Thyroid gland (tissue), 4 donors: ENCODE measurements at regions not wholly inside any gene's neighbourhood (a gene's known extent, or its start where the extent isn't known, plus 50 kb on each side); places are given as distances from the start of the nearest gene placed in this dataset.

Experiments
- CTCF ChIP-seq, 6 experiments: fragments of 200-600 bp in 3 of 6; fragments of 450-650 bp in 3 of 6; sonication (generic) in 3 of 6; IDR thresholded peaks; one replicate each; pipeline ENCODE4 v1.5.1; 2016 to 2019; ENCODE audit warnings: antibody characterized with exemption in 6 of 6, mild to moderate bottlenecking in 2 of 6, inconsistent platforms in 1 of 6, moderate library complexity in 1 of 6
- POLR2A ChIP-seq, 2 donors: fragments of 450-650 bp; IDR thresholded peaks; one replicate each; pipeline ENCODE4 v1.6.1; 2017; ENCODE audit warnings: antibody characterized with exemption in 2 of 2, mild to moderate bottlenecking in 2 of 2, moderate library complexity in 1 of 2

- no peak for TF ChIP-seq CTCF (IDR thresholded peaks at IDR 0.05)
- no peak for TF ChIP-seq POLR2A (IDR thresholded peaks at IDR 0.05)
These were observed 153.3 kb upstream of the PGRMC2 start for GRCh38 chr4:128440923-128441322.
